Caco-2 (cell line): ENCODE measurements at regions not wholly inside any gene's neighbourhood (a gene's known extent, or its start where the extent isn't known, plus 50 kb on each side); places are given as distances from the start of the nearest gene placed in this dataset.

ENCODE experiments used
- BruUV-seq: library from RNA; stranded (reverse); fragments of 400-500 nt; replicated peaks from 2 replicates; lab custom pipeline; 2021; lab: Mats Ljungman, UMichigan
- CTCF ChIA-PET: fragments of 300-600 bp; sonication (Branson Sonifier 250); formaldehyde crosslinking; loops from one replicate; lab custom pipeline; 2022; ENCODE audit warnings: antibody characterized with exemption; lab: Charles Lee
- POLR2A ChIA-PET: fragments of 300-600 bp; sonication (Branson Sonifier 250); formaldehyde crosslinking; loops from one replicate; lab custom pipeline; 2022; ENCODE audit warnings: antibody characterized with exemption; lab: Charles Lee
- DNase-seq, 2 experiments: peaks; one replicate each; pipeline versions ENCODE4 v3.0.0 to v3.0.0-alpha.2; 2020 to 2022
- H3K27me3 ChIP-seq: replicated peaks from 2 replicates; pipeline ENCODE4 v1.6.0; 2011; ENCODE audit warnings: low read length; ENCODE audit not compliant: control insufficient read depth, insufficient read depth
- H3K36me3 ChIP-seq: 2 replicates; pipeline ENCODE4 v1.5.1; 2011; ENCODE audit warnings: low read length; ENCODE audit not compliant: control insufficient read depth, insufficient read depth
- H3K4me1 ChIP-seq: fragments of 250-450 bp; sonication (Bioruptor Pico); 2 replicates; pipeline ENCODE4 v1.5.1; 2020; ENCODE audit warnings: mild to moderate bottlenecking
- H3K4me3 ChIP-seq: 2 replicates; pipeline ENCODE4 v1.5.1; 2011; ENCODE audit warnings: low read depth, mild to moderate bottlenecking, control low read depth, low read length
- H3K9me3 ChIP-seq: fragments of 250-450 bp; sonication (Bioruptor Pico); 2 replicates; pipeline ENCODE4 v1.5.1; 2020; ENCODE audit warnings: mild to moderate bottlenecking, moderate library complexity
- H3K27ac Mint-ChIP-seq: one replicate; pipeline ENCODE4 v1.8.0; 2022; ENCODE audit warnings: mixed read lengths; ENCODE audit not compliant: unreplicated experiment
- H3K27me3 Mint-ChIP-seq: one replicate; pipeline ENCODE4 v1.8.0; 2022; ENCODE audit warnings: mixed read lengths; ENCODE audit not compliant: insufficient read depth, unreplicated experiment
- H3K36me3 Mint-ChIP-seq: one replicate; pipeline ENCODE4 v1.8.0; 2022; ENCODE audit warnings: mild to moderate bottlenecking, mixed read lengths; ENCODE audit not compliant: insufficient read depth, unreplicated experiment
- H3K4me1 Mint-ChIP-seq: one replicate; pipeline ENCODE4 v1.8.0; 2022; ENCODE audit warnings: low read depth, mixed read lengths; ENCODE audit not compliant: unreplicated experiment
- H3K4me3 Mint-ChIP-seq: one replicate; pipeline ENCODE4 v1.8.0; 2022; ENCODE audit warnings: mild to moderate bottlenecking, moderate library complexity, mixed read lengths; ENCODE audit not compliant: unreplicated experiment
- H3K9me3 Mint-ChIP-seq: one replicate; pipeline ENCODE4 v1.8.0; 2022; ENCODE audit warnings: mixed read lengths; ENCODE audit not compliant: unreplicated experiment
- CTCF ChIP-seq, 2 experiments: fragments of 200-600 bp in 1 of 2; IDR thresholded peaks; 1 replicate in 1 of 2; 2 replicates in 1 of 2; pipeline versions ENCODE4 v1.5.1 to v1.8.0; 2011 to 2022; ENCODE audit warnings: antibody characterized with exemption in 1 of 2, control low read depth in 1 of 2, inconsistent platforms in 1 of 2, low read depth in 1 of 2, low read length in 1 of 2, mild to moderate bottlenecking in 1 of 2, moderate library complexity in 1 of 2; ENCODE audit not compliant: insufficient read depth in 1 of 2, severe bottlenecking in 1 of 2, unreplicated experiment in 1 of 2
- intact Hi-C: fragments of 100-400 bp; cut with micrococcal nuclease; formaldehyde crosslinking; loops from one replicate; pipeline ENCODE4 v1.10.0; 2022; ENCODE audit not compliant: unreplicated experiment

GRCh38 chr4:126028876-126029275 is 714.1 kb downstream of the FAT4 start:
- Mint-ChIP-seq H3K4me3 (no peak overlapping the region), H3K9me3 (no peaks in the 10 kb centered on the region), H3K27me3 (no peaks in the 10 kb centered on the region), H3K4me1 (no peaks in the 10 kb centered on the region), H3K27ac (no peak overlapping the region), H3K36me3 (no peaks in the 10 kb centered on the region)
- CTCF ChIA-PET: no interaction called here
- H3K27me3 ChIP-seq: no peaks in the 10 kb centered on the region
- no peak for DNase-seq
- H3K9me3 ChIP-seq: no peaks in the 10 kb centered on the region
- H3K36me3 ChIP-seq: no peaks in the 10 kb centered on the region
- BruUV-seq: no TSS peak
- H3K4me3 ChIP-seq: no peak overlapping the region
- POLR2A ChIA-PET: no interaction called here
- no peak for TF ChIP-seq CTCF (IDR thresholded peaks at IDR 0.05; ENCODE audit: insufficient read depth in 1 of 2, low read depth in 1 of 2, low read length in 1 of 2, severe bottlenecking in 1 of 2, unreplicated experiment in 1 of 2)
- no peaks in the 10 kb centered on the region for H3K4me1 ChIP-seq
- intact Hi-C loops: no loop called here

- Mint-ChIP-seq H3K4me1 (no peaks in the 10 kb centered on the region), H3K9me3 (no peaks in the 10 kb centered on the region), H3K27ac (no peak overlapping the region), H3K27me3 (no peaks in the 10 kb centered on the region), H3K36me3 (no peaks in the 10 kb centered on the region), H3K4me3 (no peak overlapping the region)
- no TSS peak for BruUV-seq
- intact Hi-C loops: no loop called here
- TF ChIP-seq CTCF (IDR thresholded peaks at IDR 0.05; ENCODE audit: insufficient read depth in 1 of 2, low read depth in 1 of 2, low read length in 1 of 2, severe bottlenecking in 1 of 2, unreplicated experiment in 1 of 2): no peak
- Histone ChIP-seq H3K36me3 (no peaks in the 10 kb centered on the region), H3K9me3 (no peaks in the 10 kb centered on the region), H3K4me1 (no peaks in the 10 kb centered on the region), H3K4me3 (no peak overlapping the region), H3K27me3 (no peaks in the 10 kb centered on the region)
- DNase-seq: no peak
- POLR2A ChIA-PET: no interaction called here
- CTCF ChIA-PET: no interaction called here
These were observed 722.5 kb downstream of the FAT4 start for GRCh38 chr4:126037231-126037630.

GRCh38 chr4:126038502-126039144 is 723.9 kb downstream of the FAT4 start:
- no peak for DNase-seq
- no peaks in the 10 kb centered on the region for H3K36me3 Mint-ChIP-seq
- Histone ChIP-seq H3K4me1 (no peaks in the 10 kb centered on the region), H3K36me3 (no peaks in the 10 kb centered on the region), H3K4me3 (no peak overlapping the region), H3K27me3 (no peaks in the 10 kb centered on the region), H3K9me3 (no peaks in the 10 kb centered on the region)
- no peak overlapping the region for H3K4me3 Mint-ChIP-seq
- no peak overlapping the region for H3K27ac Mint-ChIP-seq
- CTCF ChIA-PET: no interaction called here
- intact Hi-C loops: no loop called here
- no peaks in the 10 kb centered on the region for H3K9me3 Mint-ChIP-seq
- H3K4me1 Mint-ChIP-seq: no peaks in the 10 kb centered on the region
- H3K27me3 Mint-ChIP-seq: no peaks in the 10 kb centered on the region
- no TSS peak for BruUV-seq
- no peak for TF ChIP-seq CTCF (IDR thresholded peaks at IDR 0.05; ENCODE audit: insufficient read depth in 1 of 2, low read depth in 1 of 2, low read length in 1 of 2, severe bottlenecking in 1 of 2, unreplicated experiment in 1 of 2)
- POLR2A ChIA-PET: no interaction called here
